ENCODE measurements at regions not wholly inside any gene's neighbourhood (a gene's known extent, or its start where the extent isn't known, plus 50 kb on each side); places are given as distances from the start of the nearest gene placed in this dataset.

DNA sequence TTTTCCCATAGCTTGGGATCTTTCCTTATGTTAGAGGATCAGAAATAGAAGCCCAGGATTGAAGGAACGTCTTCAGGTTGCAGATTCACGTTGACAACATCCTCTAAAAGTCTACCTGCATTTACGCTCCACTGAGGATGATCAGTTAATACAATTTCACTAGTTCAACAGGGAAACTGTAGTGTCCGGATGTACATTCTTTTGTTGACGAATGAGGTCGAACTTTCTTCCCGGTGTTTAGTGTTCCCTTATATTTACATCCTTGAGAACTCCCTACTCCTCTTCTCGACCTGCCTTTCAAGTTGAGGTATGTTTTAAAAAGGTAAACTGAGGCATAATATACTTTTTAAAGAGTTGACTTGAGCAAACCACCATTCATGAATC is 74.8 kb downstream of the SIK1 start:
- no peaks in the 10 kb centered on the region for H3F3A ChIP-seq (ENCODE audit: low read depth)
- H3K4me2 ChIP-seq (ENCODE audit: low read depth, low read length, poor library complexity, severe bottlenecking) = no peak overlapping the region
- no peaks in the 10 kb centered on the region for H4K20me1 ChIP-seq (ENCODE audit: insufficient read depth, low read length, poor library complexity, severe bottlenecking)
- no peaks in the 10 kb centered on the region for H3K79me2 ChIP-seq (ENCODE audit: insufficient read depth, low read length)
- no peak overlapping the region for H3K4me3 ChIP-seq (ENCODE audit: low read length, poor library complexity, severe bottlenecking)
- no peaks in the 10 kb centered on the region for H3K4me1 ChIP-seq (ENCODE audit: insufficient read depth, low read length, poor library complexity, severe bottlenecking)
- H3K27me3 ChIP-seq (ENCODE audit: insufficient read depth, low read length, poor library complexity, severe bottlenecking) = no peaks in the 10 kb centered on the region
- no peak overlapping the region for H3K9ac ChIP-seq (ENCODE audit: low read depth, low read length, poor library complexity, severe bottlenecking)
- TF ChIP-seq, protein P1, sequence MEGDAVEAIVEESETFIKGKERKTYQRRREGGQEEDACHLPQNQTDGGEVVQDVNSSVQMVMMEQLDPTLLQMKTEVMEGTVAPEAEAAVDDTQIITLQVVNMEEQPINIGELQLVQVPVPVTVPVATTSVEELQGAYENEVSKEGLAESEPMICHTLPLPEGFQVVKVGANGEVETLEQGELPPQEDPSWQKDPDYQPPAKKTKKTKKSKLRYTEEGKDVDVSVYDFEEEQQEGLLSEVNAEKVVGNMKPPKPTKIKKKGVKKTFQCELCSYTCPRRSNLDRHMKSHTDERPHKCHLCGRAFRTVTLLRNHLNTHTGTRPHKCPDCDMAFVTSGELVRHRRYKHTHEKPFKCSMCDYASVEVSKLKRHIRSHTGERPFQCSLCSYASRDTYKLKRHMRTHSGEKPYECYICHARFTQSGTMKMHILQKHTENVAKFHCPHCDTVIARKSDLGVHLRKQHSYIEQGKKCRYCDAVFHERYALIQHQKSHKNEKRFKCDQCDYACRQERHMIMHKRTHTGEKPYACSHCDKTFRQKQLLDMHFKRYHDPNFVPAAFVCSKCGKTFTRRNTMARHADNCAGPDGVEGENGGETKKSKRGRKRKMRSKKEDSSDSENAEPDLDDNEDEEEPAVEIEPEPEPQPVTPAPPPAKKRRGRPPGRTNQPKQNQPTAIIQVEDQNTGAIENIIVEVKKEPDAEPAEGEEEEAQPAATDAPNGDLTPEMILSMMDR (conservative IDR thresholded peaks at IDR 0.05; ENCODE audit: low read length) = no peak
- no peak for TF ChIP-seq EZH2phosphoT487 (IDR thresholded peaks at IDR 0.05; ENCODE audit: borderline replicate concordance)
- H3K9me2 ChIP-seq (replicated peaks; ENCODE audit: low read depth, low read length) = no peaks in the 10 kb centered on the region
- H2AFZ ChIP-seq (ENCODE audit: low read length) = no peak overlapping the region
- no peaks in the 10 kb centered on the region for H3K9me3 ChIP-seq (ENCODE audit: insufficient read depth, low read depth, low read length)
- H3K36me3 ChIP-seq (ENCODE audit: insufficient read depth, low read length) = no peaks in the 10 kb centered on the region

DNA sequence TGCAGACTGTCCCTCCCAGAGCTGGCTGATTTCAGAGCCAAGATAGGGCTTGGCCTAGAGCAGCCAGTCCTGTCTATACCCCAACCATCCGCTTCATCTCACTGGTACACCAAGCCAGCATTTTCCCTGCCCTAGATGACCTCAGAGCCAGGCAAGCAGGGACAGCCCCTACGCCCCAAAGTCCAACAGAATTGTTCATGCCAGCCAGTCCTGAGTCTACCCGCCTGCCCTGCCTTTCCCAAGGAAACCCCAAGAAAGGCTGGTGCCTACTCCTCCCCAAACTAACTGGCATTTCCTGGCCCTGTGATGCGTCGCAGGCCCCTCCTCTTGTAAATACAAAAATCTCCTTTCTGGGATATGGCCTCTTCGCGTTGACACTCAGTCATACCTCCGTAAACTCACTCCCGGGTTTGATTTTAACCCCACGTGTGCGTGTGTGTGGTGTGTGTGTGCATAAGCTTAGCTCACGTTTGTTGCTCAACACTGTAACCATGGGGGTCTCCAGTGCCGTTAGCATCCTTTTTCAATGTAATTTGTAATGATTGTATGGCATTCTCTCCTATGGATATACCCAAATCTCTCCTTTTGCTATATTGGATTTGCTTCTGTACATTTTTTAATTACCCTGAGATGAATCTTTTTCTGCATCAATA is 75.3 kb downstream of the SIK1 start:
- no peaks in the 10 kb centered on the region for H4K20me1 ChIP-seq (ENCODE audit: insufficient read depth, low read length, poor library complexity, severe bottlenecking)
- H3K9ac ChIP-seq (ENCODE audit: low read depth, low read length, poor library complexity, severe bottlenecking) = no peak overlapping the region
- H3K4me1 ChIP-seq (ENCODE audit: insufficient read depth, low read length, poor library complexity, severe bottlenecking) = peaks cover 2% of the 10 kb centered on the region
- H3K4me2 ChIP-seq (ENCODE audit: low read depth, low read length, poor library complexity, severe bottlenecking) = no peak overlapping the region
- H3K27me3 ChIP-seq (ENCODE audit: insufficient read depth, low read length, poor library complexity, severe bottlenecking) = no peaks in the 10 kb centered on the region
- no peak overlapping the region for H2AFZ ChIP-seq (ENCODE audit: low read length)
- no peaks in the 10 kb centered on the region for H3K9me3 ChIP-seq (ENCODE audit: insufficient read depth, low read depth, low read length)
- H3K4me3 ChIP-seq (ENCODE audit: low read length, poor library complexity, severe bottlenecking) = no peak overlapping the region
- no peaks in the 10 kb centered on the region for H3K9me2 ChIP-seq (replicated peaks; ENCODE audit: low read depth, low read length)
- no peaks in the 10 kb centered on the region for H3F3A ChIP-seq (ENCODE audit: low read depth)
- no peaks in the 10 kb centered on the region for H3K36me3 ChIP-seq (ENCODE audit: insufficient read depth, low read length)
- TF ChIP-seq, protein P1 (conservative IDR thresholded peaks at IDR 0.05; ENCODE audit: low read length) = no peak
- TF ChIP-seq EZH2phosphoT487 (IDR thresholded peaks at IDR 0.05; ENCODE audit: borderline replicate concordance) = no peak
- no peaks in the 10 kb centered on the region for H3K79me2 ChIP-seq (ENCODE audit: insufficient read depth, low read length)

DNA sequence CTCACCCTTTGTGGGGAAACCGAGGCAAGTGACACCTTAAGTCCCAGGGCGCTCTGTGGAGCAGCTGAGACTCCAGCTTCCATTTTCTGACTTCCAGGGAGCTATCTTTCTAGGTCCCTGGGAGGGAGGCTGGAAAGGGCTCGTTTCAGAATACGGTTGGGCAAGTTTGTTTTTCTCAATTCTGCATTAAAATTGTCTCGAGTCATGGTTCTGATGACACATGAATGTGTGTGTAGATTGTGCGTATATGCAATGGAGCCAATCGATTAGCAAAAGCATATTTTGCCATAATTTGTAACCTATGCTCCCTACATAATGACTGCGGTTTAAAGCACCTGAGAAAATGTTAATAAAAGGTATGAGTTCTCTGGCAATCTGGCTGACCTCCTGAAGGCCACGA is 77.3 kb downstream of the SIK1 start:
- H3K4me3 ChIP-seq (ENCODE audit: low read length, poor library complexity, severe bottlenecking) = no peak overlapping the region
- no peaks in the 10 kb centered on the region for H3K9me2 ChIP-seq (replicated peaks; ENCODE audit: low read depth, low read length)
- no peaks in the 10 kb centered on the region for H4K20me1 ChIP-seq (ENCODE audit: insufficient read depth, low read length, poor library complexity, severe bottlenecking)
- no peaks in the 10 kb centered on the region for H3F3A ChIP-seq (ENCODE audit: low read depth)
- H3K27me3 ChIP-seq (ENCODE audit: insufficient read depth, low read length, poor library complexity, severe bottlenecking) = no peaks in the 10 kb centered on the region
- no peaks in the 10 kb centered on the region for H3K36me3 ChIP-seq (ENCODE audit: insufficient read depth, low read length)
- H2AFZ ChIP-seq (ENCODE audit: low read length) = no peak overlapping the region
- H3K9me3 ChIP-seq (ENCODE audit: insufficient read depth, low read depth, low read length) = no peaks in the 10 kb centered on the region
- H3K9ac ChIP-seq (ENCODE audit: low read depth, low read length, poor library complexity, severe bottlenecking) = no peak overlapping the region
- peaks cover 7% of the 10 kb centered on the region for H3K4me1 ChIP-seq (ENCODE audit: insufficient read depth, low read length, poor library complexity, severe bottlenecking)
- H3K79me2 ChIP-seq (ENCODE audit: insufficient read depth, low read length) = no peaks in the 10 kb centered on the region
- TF ChIP-seq, protein P1 (conservative IDR thresholded peaks at IDR 0.05; ENCODE audit: low read length) = no peak
- no peak for TF ChIP-seq EZH2phosphoT487 (IDR thresholded peaks at IDR 0.05; ENCODE audit: borderline replicate concordance)
- H3K4me2 ChIP-seq (ENCODE audit: low read depth, low read length, poor library complexity, severe bottlenecking) = no peak overlapping the region

Data from Loucy (cell line).